ENCODE measurements at regions not wholly inside any gene's neighbourhood (a gene's known extent, or its start where the extent isn't known, plus 50 kb on each side); places are given as distances from the start of the nearest gene placed in this dataset.

DNA sequence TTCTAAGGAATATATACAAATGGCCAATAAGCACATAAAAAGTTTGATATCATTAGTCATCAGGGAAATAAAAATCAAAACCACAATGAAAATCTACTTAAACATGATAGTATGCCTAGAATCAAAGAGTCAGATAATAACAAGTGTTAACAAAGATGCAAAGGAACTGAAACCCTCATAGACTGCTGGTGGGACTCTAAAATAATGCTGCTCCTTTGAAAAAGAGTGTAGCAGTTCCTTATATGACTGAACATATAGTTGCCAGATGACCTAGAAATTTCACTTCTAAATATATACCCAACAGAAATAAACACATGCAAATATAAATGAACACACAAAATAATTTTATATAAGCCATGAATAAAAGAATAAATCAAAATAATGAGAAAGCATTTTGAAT, 205.1 kb upstream of the CTSO start:
- Histone ChIP-seq H3K36me3 (no peaks in the 10 kb centered on the region), H3K4me3 (no peak overlapping the region), H3K27me3 (no peaks in the 10 kb centered on the region), H3K9me3 (no peaks in the 10 kb centered on the region), H3K4me1 (no peaks in the 10 kb centered on the region), H3K27ac (no peak overlapping the region)
- intact Hi-C loops (cut with DNase I): no loop called here
- TF ChIP-seq, protein P1, sequence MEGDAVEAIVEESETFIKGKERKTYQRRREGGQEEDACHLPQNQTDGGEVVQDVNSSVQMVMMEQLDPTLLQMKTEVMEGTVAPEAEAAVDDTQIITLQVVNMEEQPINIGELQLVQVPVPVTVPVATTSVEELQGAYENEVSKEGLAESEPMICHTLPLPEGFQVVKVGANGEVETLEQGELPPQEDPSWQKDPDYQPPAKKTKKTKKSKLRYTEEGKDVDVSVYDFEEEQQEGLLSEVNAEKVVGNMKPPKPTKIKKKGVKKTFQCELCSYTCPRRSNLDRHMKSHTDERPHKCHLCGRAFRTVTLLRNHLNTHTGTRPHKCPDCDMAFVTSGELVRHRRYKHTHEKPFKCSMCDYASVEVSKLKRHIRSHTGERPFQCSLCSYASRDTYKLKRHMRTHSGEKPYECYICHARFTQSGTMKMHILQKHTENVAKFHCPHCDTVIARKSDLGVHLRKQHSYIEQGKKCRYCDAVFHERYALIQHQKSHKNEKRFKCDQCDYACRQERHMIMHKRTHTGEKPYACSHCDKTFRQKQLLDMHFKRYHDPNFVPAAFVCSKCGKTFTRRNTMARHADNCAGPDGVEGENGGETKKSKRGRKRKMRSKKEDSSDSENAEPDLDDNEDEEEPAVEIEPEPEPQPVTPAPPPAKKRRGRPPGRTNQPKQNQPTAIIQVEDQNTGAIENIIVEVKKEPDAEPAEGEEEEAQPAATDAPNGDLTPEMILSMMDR (IDR thresholded peaks at IDR 0.05): no peak
- FAIRE-seq: no peak
- no peak for ATAC-seq
- DNase-seq: no peak

DNA sequence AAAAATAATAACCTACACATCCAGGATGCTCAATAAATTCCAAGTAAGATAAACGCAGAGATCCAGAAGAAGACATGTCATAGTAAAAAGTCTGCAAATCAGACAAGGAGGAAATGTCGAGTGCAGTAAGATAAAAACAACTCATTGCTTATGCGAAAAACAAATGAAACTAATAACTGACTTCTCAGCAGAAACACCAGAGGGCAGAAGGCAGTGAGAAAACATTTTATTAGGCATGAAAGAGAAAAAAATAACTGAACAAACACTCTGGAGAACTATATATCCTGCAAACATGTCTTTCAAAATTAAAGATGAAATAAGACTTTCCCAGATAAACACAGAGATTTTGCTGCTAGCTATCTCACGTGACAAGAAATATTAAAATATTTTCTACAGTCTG, 201.3 kb upstream of the CTSO start:
- FAIRE-seq: no peak
- no peaks in the 10 kb centered on the region for H3K36me3 ChIP-seq
- no peaks in the 10 kb centered on the region for H3K9me3 ChIP-seq
- no peak overlapping the region for H3K4me3 ChIP-seq
- DNase-seq: no peak
- TF ChIP-seq, protein P1 (IDR thresholded peaks at IDR 0.05): no peak
- no peak for ATAC-seq
- no peak overlapping the region for H3K27ac ChIP-seq
- H3K4me1 ChIP-seq: no peaks in the 10 kb centered on the region
- intact Hi-C loops (cut with DNase I): no loop called here
- no peaks in the 10 kb centered on the region for H3K27me3 ChIP-seq
- WGBS, 2 donors: 62 to 74% methylated on average over 4 of the region's 4 CpGs

GRCh38 chr4:156146571-156146970, 192.9 kb upstream of the CTSO start:
- DNase-seq: no peak
- ATAC-seq: no peak
- no peak for FAIRE-seq
- no peaks in the 10 kb centered on the region for H3K4me1 ChIP-seq
- H3K27ac ChIP-seq: no peak overlapping the region
- TF ChIP-seq, protein P1 (IDR thresholded peaks at IDR 0.05): no peak
- no peak overlapping the region for H3K4me3 ChIP-seq
- no peaks in the 10 kb centered on the region for H3K36me3 ChIP-seq
- no peaks in the 10 kb centered on the region for H3K9me3 ChIP-seq
- 62 to 72% methylated on average over 2 of the region's 2 CpGs for WGBS, 2 donors
- H3K27me3 ChIP-seq: no peaks in the 10 kb centered on the region
- intact Hi-C loops (cut with DNase I): no loop called here

DNA sequence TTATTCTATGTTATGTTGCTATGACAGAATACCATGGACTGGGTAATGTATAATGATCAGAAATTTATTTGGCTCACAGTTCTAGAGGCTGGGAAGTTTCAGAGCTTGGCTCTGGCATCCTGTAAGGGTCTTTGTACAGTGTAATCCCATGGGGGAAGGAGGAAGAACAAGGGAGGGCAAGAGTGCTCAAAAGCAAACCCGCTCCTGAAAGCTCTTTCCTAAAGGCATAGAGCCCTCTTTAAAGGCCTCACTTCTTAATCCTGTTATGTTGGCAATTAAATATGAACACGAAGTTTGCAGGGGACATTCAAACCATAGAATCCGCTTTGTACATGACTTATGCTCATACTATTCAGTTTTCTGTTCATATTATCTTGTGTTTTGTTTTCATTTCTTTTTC, 191.3 kb upstream of the CTSO start:
- TF ChIP-seq, protein P1 (IDR thresholded peaks at IDR 0.05): no peak
- H3K27ac ChIP-seq: no peak overlapping the region
- no peaks in the 10 kb centered on the region for H3K9me3 ChIP-seq
- DNase-seq (no peak), FAIRE-seq (no peak), ATAC-seq (no peak)
- H3K4me1 ChIP-seq: no peaks in the 10 kb centered on the region
- intact Hi-C loops (cut with DNase I): no loop called here
- H3K27me3 ChIP-seq: no peaks in the 10 kb centered on the region
- H3K36me3 ChIP-seq: no peaks in the 10 kb centered on the region
- no peak overlapping the region for H3K4me3 ChIP-seq
- WGBS, 2 donors: 62 to 78% methylated on average over 3 of the region's 3 CpGs

DNA sequence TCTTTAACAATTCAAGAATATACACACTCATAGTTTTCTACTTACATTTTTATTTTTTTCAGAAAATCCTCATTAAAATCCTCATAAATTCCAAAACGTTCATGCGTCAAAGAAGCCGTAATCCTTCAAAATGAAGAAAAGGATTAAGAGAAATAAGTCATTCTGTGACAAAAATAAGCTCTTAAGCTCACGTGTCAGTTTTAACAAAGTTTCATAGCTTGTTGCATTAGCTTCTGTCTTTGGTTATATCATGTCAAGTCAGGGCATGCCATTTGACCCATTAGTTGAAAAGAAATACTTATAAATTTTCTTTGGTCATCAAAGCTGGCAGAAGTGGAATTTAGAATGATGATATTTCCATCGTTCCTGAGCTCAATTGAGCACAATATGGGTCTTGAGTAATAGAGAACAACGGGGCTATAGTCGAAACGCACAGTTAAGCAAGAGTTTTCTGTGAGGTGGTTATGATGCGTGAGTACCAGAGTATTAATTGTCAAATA, 185.2 kb upstream of the CTSO start:
- no peaks in the 10 kb centered on the region for H3K36me3 ChIP-seq
- WGBS, 2 donors: 71 to 83% methylated on average over 9 of the region's 9 CpGs
- H3K27ac ChIP-seq: no peak overlapping the region
- no peak overlapping the region for H3K4me3 ChIP-seq
- intact Hi-C loops (cut with DNase I): no loop called here
- TF ChIP-seq, protein P1 (IDR thresholded peaks at IDR 0.05): no peak
- ATAC-seq (no peak), FAIRE-seq (no peak), DNase-seq (no peak)
- H3K27me3 ChIP-seq: no peaks in the 10 kb centered on the region
- H3K4me1 ChIP-seq: no peaks in the 10 kb centered on the region
- H3K9me3 ChIP-seq: no peaks in the 10 kb centered on the region
